WTC11 (cell line): ENCODE measurements at regions not wholly inside any gene's neighbourhood (a gene's known extent, or its start where the extent isn't known, plus 50 kb on each side); places are given as distances from the start of the nearest gene placed in this dataset.

ENCODE experiments used
- ATAC-seq: fragments of 200-7000 bp; cut with Tn5 transposase; 2 replicates; pipeline ENCODE4 v1.10.0; 2021; ENCODE audit warnings: mild to moderate bottlenecking, moderate library complexity
- CTCF ChIA-PET: fragments of 300-600 bp; sonication (Branson Sonifier 250); formaldehyde crosslinking; loops from one replicate; lab custom pipeline; 2021; ENCODE audit warnings: antibody characterized with exemption; lab: Charles Lee
- POLR2A ChIA-PET: fragments of 350-600 bp; sonication (Branson Sonifier 250); formaldehyde crosslinking; loops from one replicate; lab custom pipeline; 2021; ENCODE audit warnings: antibody characterized with exemption; lab: Charles Lee
- DNase-seq: peaks from one replicate; pipeline ENCODE4 v3.0.0; 2021; ENCODE audit warnings: low spot score
- H3K27ac Mint-ChIP-seq: 2 replicates; pipeline ENCODE4 v1.8.0; 2021; ENCODE audit warnings: mixed read lengths
- H3K27me3 Mint-ChIP-seq: 2 replicates; pipeline ENCODE4 v1.8.0; 2021; ENCODE audit warnings: low read depth, mild to moderate bottlenecking, moderate library complexity, mixed read lengths
- H3K36me3 Mint-ChIP-seq: 2 replicates; pipeline ENCODE4 v1.8.0; 2021; ENCODE audit warnings: mixed read lengths
- H3K4me1 Mint-ChIP-seq: 2 replicates; pipeline ENCODE4 v1.8.0; 2022; ENCODE audit warnings: mixed read lengths
- H3K4me3 Mint-ChIP-seq: 2 replicates; pipeline ENCODE4 v1.8.0; 2021; ENCODE audit warnings: mild to moderate bottlenecking, moderate library complexity, mixed read lengths
- H3K9me3 Mint-ChIP-seq: 2 replicates; pipeline ENCODE4 v1.8.0; 2021; ENCODE audit warnings: mixed read lengths
- FOXK1 ChIP-seq: sonication (generic); formaldehyde crosslinking; IDR thresholded peaks from 2 replicates; pipeline ENCODE4 v1.8.0; 2022; ENCODE audit warnings: mild to moderate bottlenecking, moderate library complexity, missing genetic modification reagents
- GTF2I ChIP-seq: fragments of 250-450 bp; sonication (Bioruptor Pico); conservative IDR thresholded peaks from 2 replicates; pipeline ENCODE4 v1.4.0; 2021; ENCODE audit warnings: mild to moderate bottlenecking
- JAZF1 ChIP-seq: fragments of 250-450 bp; sonication (Bioruptor Pico); IDR thresholded peaks from 2 replicates; pipeline ENCODE4 v1.9.0; 2021; ENCODE audit warnings: moderate library complexity, mild to moderate bottlenecking, inconsistent platforms
- MXD4 ChIP-seq: fragments of 250-450 bp; sonication (Bioruptor Pico); IDR thresholded peaks from 2 replicates; pipeline ENCODE4 v1.8.0; 2021; ENCODE audit warnings: mild to moderate bottlenecking, moderate library complexity, borderline replicate concordance
- NR1H2 ChIP-seq: sonication (generic); formaldehyde crosslinking; IDR thresholded peaks from 2 replicates; pipeline ENCODE4 v1.9.0; 2021; ENCODE audit warnings: mild to moderate bottlenecking, moderate library complexity, missing genetic modification reagents
- PRRX2 ChIP-seq: fragments of 250-450 bp; sonication (Bioruptor Pico); IDR thresholded peaks from 2 replicates; pipeline ENCODE4 v1.8.0; 2021; ENCODE audit warnings: mild to moderate bottlenecking
- SOX15 ChIP-seq: fragments of 250-450 bp; sonication (Bioruptor Pico); IDR thresholded peaks from 2 replicates; pipeline ENCODE4 v1.9.0; 2021; ENCODE audit warnings: mild to moderate bottlenecking
- SP1 ChIP-seq: sonication (generic); formaldehyde crosslinking; conservative IDR thresholded peaks from 2 replicates; pipeline ENCODE4 v1.8.1; 2022; ENCODE audit warnings: missing genetic modification reagents
- ZNF232 ChIP-seq: sonication (generic); formaldehyde crosslinking; IDR thresholded peaks from 2 replicates; pipeline ENCODE4 v1.8.0; 2022; ENCODE audit warnings: mild to moderate bottlenecking, missing genetic modification reagents
- ZNF263 ChIP-seq: sonication (generic); formaldehyde crosslinking; IDR thresholded peaks from 2 replicates; pipeline ENCODE4 v1.8.1; 2022; ENCODE audit warnings: low read depth, mild to moderate bottlenecking, moderate library complexity, missing genetic modification reagents
- ZNF416 ChIP-seq: fragments of 250-450 bp; sonication (Bioruptor Pico); IDR thresholded peaks from 2 replicates; pipeline ENCODE4 v1.9.0; 2021; ENCODE audit warnings: mild to moderate bottlenecking, inconsistent platforms
- TF ChIP-seq, protein P1 (sequence below): sonication (generic); formaldehyde crosslinking; IDR thresholded peaks from 2 replicates; pipeline ENCODE4 v1.8.0; 2023; ENCODE audit warnings: mild to moderate bottlenecking, missing genetic modification reagents
- TF ChIP-seq, protein P2 (sequence below): sonication (generic); formaldehyde crosslinking; IDR thresholded peaks from 2 replicates; pipeline ENCODE4 v1.8.1; 2022; ENCODE audit warnings: low read depth, missing genetic modification reagents, borderline replicate concordance
- TF ChIP-seq, protein P3 (sequence below): sonication (generic); formaldehyde crosslinking; IDR thresholded peaks from 2 replicates; pipeline ENCODE4 v1.8.1; 2022; ENCODE audit warnings: missing genetic modification reagents, borderline replicate concordance
- TF ChIP-seq, protein P4 (sequence below): sonication (generic); formaldehyde crosslinking; IDR thresholded peaks from 2 replicates; pipeline ENCODE4 v1.8.0; 2022; ENCODE audit warnings: mild to moderate bottlenecking, missing genetic modification reagents
- TF ChIP-seq, protein P5 (sequence below): sonication (generic); formaldehyde crosslinking; IDR thresholded peaks from 2 replicates; pipeline ENCODE4 v1.8.0; 2022; ENCODE audit warnings: mild to moderate bottlenecking, missing genetic modification reagents
- TF ChIP-seq, protein P6 (sequence below): sonication (generic); formaldehyde crosslinking; IDR thresholded peaks from 2 replicates; pipeline ENCODE4 v1.8.1; 2022; ENCODE audit warnings: mild to moderate bottlenecking, missing genetic modification reagents, moderate library complexity, borderline replicate concordance

DNA sequence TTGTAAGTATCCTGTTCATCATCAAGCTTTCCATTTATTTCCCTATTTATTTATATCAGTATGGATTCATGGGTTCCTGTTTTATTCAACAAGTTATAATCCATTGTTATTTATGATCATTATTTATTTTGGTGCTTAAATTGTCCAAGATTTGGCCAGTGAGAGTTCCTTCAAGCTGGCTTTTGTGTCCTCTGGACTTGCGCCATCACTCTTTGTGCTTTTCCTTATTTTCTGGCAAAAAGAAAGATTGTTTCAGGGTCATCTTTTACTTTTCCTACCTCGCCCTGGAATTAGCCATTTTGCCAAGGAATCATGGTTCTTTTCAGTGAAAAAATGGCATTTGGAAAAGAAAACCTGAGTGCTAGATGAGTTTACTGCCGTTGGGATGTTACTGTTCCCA is 193.4 kb downstream of the ADAMTS15 start (continued):
- TF ChIP-seq FOXK1 = no peak
- TF ChIP-seq MXD4 (CRISPR knock-in tag) = no peak

DNA sequence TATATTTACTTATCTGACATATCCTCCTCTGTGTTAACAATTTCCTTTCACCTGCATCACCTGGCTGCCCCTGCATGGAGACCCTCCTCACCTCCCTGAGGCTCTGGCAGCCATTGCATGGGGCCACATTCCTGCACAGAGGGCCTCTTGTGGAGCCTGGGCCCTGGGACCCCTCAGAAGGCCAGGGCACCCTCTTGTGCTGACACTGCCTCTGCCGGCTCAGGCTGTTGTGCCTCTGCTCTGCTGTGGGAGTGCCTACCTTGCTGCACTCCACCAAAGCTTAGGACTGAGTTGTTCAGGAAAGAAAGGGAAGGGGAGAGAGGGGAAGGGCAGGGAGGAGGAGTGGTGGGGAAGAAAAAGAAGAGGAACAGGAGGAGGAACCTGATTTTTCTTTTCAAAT is 194.5 kb downstream of the ADAMTS15 start:
- ChIA-PET CTCF (interaction anchor here (1.3 kb wide), 1 partner anchor 195 kb away, joined by 4 read pairs; the partner anchor contains the start of gene ADAMTS15), POLR2A (no interaction called here)
- H3K36me3 Mint-ChIP-seq = no peaks in the 10 kb centered on the region
- ATAC-seq (no peak), DNase-seq (no peak)
- no peak overlapping the region for H3K27ac Mint-ChIP-seq
- H3K4me3 Mint-ChIP-seq = no peak overlapping the region
- H3K4me1 Mint-ChIP-seq = peaks cover 15% of the 10 kb centered on the region
- no peaks in the 10 kb centered on the region for H3K9me3 Mint-ChIP-seq
- TF ChIP-seq, protein P1, sequence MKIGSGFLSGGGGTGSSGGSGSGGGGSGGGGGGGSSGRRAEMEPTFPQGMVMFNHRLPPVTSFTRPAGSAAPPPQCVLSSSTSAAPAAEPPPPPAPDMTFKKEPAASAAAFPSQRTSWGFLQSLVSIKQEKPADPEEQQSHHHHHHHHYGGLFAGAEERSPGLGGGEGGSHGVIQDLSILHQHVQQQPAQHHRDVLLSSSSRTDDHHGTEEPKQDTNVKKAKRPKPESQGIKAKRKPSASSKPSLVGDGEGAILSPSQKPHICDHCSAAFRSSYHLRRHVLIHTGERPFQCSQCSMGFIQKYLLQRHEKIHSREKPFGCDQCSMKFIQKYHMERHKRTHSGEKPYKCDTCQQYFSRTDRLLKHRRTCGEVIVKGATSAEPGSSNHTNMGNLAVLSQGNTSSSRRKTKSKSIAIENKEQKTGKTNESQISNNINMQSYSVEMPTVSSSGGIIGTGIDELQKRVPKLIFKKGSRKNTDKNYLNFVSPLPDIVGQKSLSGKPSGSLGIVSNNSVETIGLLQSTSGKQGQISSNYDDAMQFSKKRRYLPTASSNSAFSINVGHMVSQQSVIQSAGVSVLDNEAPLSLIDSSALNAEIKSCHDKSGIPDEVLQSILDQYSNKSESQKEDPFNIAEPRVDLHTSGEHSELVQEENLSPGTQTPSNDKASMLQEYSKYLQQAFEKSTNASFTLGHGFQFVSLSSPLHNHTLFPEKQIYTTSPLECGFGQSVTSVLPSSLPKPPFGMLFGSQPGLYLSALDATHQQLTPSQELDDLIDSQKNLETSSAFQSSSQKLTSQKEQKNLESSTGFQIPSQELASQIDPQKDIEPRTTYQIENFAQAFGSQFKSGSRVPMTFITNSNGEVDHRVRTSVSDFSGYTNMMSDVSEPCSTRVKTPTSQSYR (CRISPR knock-in tag) = no peak
- TF ChIP-seq, protein P2, sequence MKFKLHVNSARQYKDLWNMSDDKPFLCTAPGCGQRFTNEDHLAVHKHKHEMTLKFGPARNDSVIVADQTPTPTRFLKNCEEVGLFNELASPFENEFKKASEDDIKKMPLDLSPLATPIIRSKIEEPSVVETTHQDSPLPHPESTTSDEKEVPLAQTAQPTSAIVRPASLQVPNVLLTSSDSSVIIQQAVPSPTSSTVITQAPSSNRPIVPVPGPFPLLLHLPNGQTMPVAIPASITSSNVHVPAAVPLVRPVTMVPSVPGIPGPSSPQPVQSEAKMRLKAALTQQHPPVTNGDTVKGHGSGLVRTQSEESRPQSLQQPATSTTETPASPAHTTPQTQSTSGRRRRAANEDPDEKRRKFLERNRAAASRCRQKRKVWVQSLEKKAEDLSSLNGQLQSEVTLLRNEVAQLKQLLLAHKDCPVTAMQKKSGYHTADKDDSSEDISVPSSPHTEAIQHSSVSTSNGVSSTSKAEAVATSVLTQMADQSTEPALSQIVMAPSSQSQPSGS (CRISPR knock-in tag) = no peak
- TF ChIP-seq SP1 (CRISPR knock-in tag) = no peak
- TF ChIP-seq, protein P3, sequence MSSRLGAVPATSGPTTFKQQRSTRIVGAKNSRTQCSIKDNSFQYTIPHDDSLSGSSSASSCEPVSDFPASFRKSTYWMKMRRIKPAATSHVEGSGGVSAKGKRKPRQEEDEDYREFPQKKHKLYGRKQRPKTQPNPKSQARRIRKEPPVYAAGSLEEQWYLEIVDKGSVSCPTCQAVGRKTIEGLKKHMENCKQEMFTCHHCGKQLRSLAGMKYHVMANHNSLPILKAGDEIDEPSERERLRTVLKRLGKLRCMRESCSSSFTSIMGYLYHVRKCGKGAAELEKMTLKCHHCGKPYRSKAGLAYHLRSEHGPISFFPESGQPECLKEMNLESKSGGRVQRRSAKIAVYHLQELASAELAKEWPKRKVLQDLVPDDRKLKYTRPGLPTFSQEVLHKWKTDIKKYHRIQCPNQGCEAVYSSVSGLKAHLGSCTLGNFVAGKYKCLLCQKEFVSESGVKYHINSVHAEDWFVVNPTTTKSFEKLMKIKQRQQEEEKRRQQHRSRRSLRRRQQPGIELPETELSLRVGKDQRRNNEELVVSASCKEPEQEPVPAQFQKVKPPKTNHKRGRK (CRISPR knock-in tag) = no peak
- no peak for TF ChIP-seq ZNF232 (CRISPR knock-in tag)
- TF ChIP-seq MXD4 (CRISPR knock-in tag) = no peak
- no peak for TF ChIP-seq ZNF416 (CRISPR knock-in tag)
- TF ChIP-seq, protein P4, sequence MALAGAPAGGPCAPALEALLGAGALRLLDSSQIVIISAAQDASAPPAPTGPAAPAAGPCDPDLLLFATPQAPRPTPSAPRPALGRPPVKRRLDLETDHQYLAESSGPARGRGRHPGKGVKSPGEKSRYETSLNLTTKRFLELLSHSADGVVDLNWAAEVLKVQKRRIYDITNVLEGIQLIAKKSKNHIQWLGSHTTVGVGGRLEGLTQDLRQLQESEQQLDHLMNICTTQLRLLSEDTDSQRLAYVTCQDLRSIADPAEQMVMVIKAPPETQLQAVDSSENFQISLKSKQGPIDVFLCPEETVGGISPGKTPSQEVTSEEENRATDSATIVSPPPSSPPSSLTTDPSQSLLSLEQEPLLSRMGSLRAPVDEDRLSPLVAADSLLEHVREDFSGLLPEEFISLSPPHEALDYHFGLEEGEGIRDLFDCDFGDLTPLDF (CRISPR knock-in tag) = no peak
- TF ChIP-seq, protein P5, sequence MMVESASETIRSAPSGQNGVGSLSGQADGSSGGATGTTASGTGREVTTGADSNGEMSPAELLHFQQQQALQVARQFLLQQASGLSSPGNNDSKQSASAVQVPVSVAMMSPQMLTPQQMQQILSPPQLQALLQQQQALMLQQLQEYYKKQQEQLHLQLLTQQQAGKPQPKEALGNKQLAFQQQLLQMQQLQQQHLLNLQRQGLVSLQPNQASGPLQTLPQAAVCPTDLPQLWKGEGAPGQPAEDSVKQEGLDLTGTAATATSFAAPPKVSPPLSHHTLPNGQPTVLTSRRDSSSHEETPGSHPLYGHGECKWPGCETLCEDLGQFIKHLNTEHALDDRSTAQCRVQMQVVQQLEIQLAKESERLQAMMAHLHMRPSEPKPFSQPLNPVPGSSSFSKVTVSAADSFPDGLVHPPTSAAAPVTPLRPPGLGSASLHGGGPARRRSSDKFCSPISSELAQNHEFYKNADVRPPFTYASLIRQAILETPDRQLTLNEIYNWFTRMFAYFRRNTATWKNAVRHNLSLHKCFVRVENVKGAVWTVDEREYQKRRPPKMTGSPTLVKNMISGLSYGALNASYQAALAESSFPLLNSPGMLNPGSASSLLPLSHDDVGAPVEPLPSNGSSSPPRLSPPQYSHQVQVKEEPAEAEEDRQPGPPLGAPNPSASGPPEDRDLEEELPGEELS (CRISPR knock-in tag) = no peak
- no peak for TF ChIP-seq GTF2I (CRISPR knock-in tag)
- TF ChIP-seq PRRX2 (CRISPR knock-in tag) = no peak
- TF ChIP-seq NR1H2 (CRISPR knock-in tag) = no peak
- TF ChIP-seq JAZF1 = no peak
- no peak for TF ChIP-seq ZNF263 (CRISPR knock-in tag)
- TF ChIP-seq, protein P6, sequence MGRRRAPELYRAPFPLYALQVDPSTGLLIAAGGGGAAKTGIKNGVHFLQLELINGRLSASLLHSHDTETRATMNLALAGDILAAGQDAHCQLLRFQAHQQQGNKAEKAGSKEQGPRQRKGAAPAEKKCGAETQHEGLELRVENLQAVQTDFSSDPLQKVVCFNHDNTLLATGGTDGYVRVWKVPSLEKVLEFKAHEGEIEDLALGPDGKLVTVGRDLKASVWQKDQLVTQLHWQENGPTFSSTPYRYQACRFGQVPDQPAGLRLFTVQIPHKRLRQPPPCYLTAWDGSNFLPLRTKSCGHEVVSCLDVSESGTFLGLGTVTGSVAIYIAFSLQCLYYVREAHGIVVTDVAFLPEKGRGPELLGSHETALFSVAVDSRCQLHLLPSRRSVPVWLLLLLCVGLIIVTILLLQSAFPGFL (CRISPR knock-in tag) = no peak
- no peak for TF ChIP-seq SOX15 (CRISPR knock-in tag)
- H3K27me3 Mint-ChIP-seq = no peaks in the 10 kb centered on the region; the same call in 1 of the 2 replicates
